HepG2 (cell line): ENCODE measurements at regions not wholly inside any gene's neighbourhood (a gene's known extent, or its start where the extent isn't known, plus 50 kb on each side); places are given as distances from the start of the nearest gene placed in this dataset.

Experiments used
- ATAC-seq: fragments of 200-7000 bp; cut with Tn5 transposase; 3 replicates; pipeline ENCODE4 v1.9.1; 2020; ENCODE audit warnings: mild to moderate bottlenecking, moderate library complexity
- BruUV-seq: library from RNA; stranded (reverse); fragments of 400-500 nt; replicated peaks from 2 replicates; lab custom pipeline; 2021; lab: Mats Ljungman, UMichigan
- CTCF ChIA-PET: fragments of 300-600 bp; formaldehyde crosslinking; extraction: SDS; loops from one replicate; lab custom pipeline; 2021; ENCODE audit warnings: low total read pairs, inconsistent platforms, low intra/inter-chr PET ratio; lab: Yijun Ruan, JAX
- POLR2A ChIA-PET: fragments of 350-600 bp; sonication (Branson Sonifier 250); formaldehyde crosslinking; loops from one replicate; lab custom pipeline; 2020; ENCODE audit warnings: antibody characterized with exemption, inconsistent platforms; lab: Yijun Ruan, JAX
- DNase-seq: peaks from one replicate; pipeline ENCODE4 v3.0.0-alpha.2; 2015; ENCODE audit warnings: low spot score
- FAIRE-seq: peaks from 3 replicates; lab custom pipeline; 2011; peaks lifted over from hg19 to GRCh38; lab: Jason Lieb, UNC
- H2AFZ ChIP-seq: one replicate; pipeline ENCODE4 v1.6.1; 2011; ENCODE audit warnings: low read length, inconsistent platforms
- H3K27ac ChIP-seq: fragments of 300-600 bp; 3 replicates; pipeline ENCODE4 v1.8.0; 2011; ENCODE audit warnings: mixed run types, mild to moderate bottlenecking, mixed read lengths, low read length, inconsistent platforms; ENCODE audit not compliant: insufficient read depth; ENCODE audit errors: extremely low read length
- H3K27me3 ChIP-seq, 2 experiments: fragments of 200-600 bp in 1 of 2; 2 replicates in 1 of 2; 3 replicates in 1 of 2; pipeline versions ENCODE4 v1.6.0 to v1.8.0; 2011; ENCODE audit warnings: low read length in 2 of 2, mild to moderate bottlenecking in 2 of 2, moderate library complexity in 2 of 2, inconsistent platforms in 1 of 2; ENCODE audit not compliant: insufficient read depth in 2 of 2, control insufficient read depth in 1 of 2
- H3K36me3 ChIP-seq, 2 experiments: fragments of 200-600 bp in 1 of 2; replicated peaks in 1 of 2; 2 replicates in 1 of 2; 3 replicates in 1 of 2; pipeline versions ENCODE4 v1.5.1 to v1.8.0; 2011; ENCODE audit warnings: low read length in 2 of 2, inconsistent platforms in 1 of 2; ENCODE audit not compliant: insufficient read depth in 2 of 2, control insufficient read depth in 1 of 2
- H3K4me1 ChIP-seq: 2 replicates; pipeline ENCODE4 v1.5.1; 2012; ENCODE audit warnings: low read length, inconsistent platforms; ENCODE audit not compliant: insufficient read depth
- H3K4me2 ChIP-seq: 2 replicates; pipeline ENCODE4 v1.6.0; 2011; ENCODE audit warnings: low read depth, low read length, inconsistent platforms
- H3K4me3 ChIP-seq, 3 experiments: fragments of 200-600 bp in 1 of 3; sonication (generic), shearing (Covaris generic) in 1 of 3; replicated peaks in 1 of 3; 2 replicates each; pipeline ENCODE4 v1.5.1; 2011 to 2016; ENCODE audit warnings: low read length in 3 of 3, inconsistent platforms in 2 of 3, low read depth in 2 of 3, mild to moderate bottlenecking in 2 of 3, control low read depth in 1 of 3, mixed read lengths in 1 of 3; ENCODE audit not compliant: insufficient read depth in 1 of 3
- H3K79me2 ChIP-seq: one replicate; pipeline ENCODE4 v1.6.1; 2011; ENCODE audit warnings: low read length, inconsistent platforms; ENCODE audit not compliant: insufficient read depth
- H3K9ac ChIP-seq: 2 replicates; pipeline ENCODE4 v1.6.0; 2011; ENCODE audit warnings: mild to moderate bottlenecking, low read depth, low read length, inconsistent platforms; ENCODE audit not compliant: insufficient read depth
- H3K9me3 ChIP-seq: 2 replicates; pipeline ENCODE4 v1.5.1; 2012; ENCODE audit warnings: mild to moderate bottlenecking, low read length
- H4K20me1 ChIP-seq: 2 replicates; pipeline ENCODE4 v1.6.0; 2011; ENCODE audit warnings: inconsistent platforms, mild to moderate bottlenecking, low read length, moderate library complexity; ENCODE audit not compliant: insufficient read depth
- CENPX ChIP-seq: sonication (generic); formaldehyde crosslinking; IDR thresholded peaks from 2 replicates; pipeline ENCODE4 v1.9.0; 2021; ENCODE audit warnings: mild to moderate bottlenecking, missing genetic modification reagents, moderate library complexity
- HMGA1 ChIP-seq: sonication (generic); formaldehyde crosslinking; conservative IDR thresholded peaks from 2 replicates; pipeline ENCODE4 v1.4.0; 2020; ENCODE audit warnings: missing genetic modification reagents
- MIER2 ChIP-seq: IDR thresholded peaks from 2 replicates; pipeline ENCODE4 v1.6.1; 2016; ENCODE audit warnings: missing biosample characterization, missing genetic modification reagents
- MIXL1 ChIP-seq: IDR thresholded peaks from 2 replicates; pipeline ENCODE4 v1.6.1; 2016
- NCOR1 ChIP-seq: fragments of 200-600 bp; sonication (generic); IDR thresholded peaks from 2 replicates; pipeline ENCODE4 v1.7.0; 2017; ENCODE audit warnings: antibody characterized with exemption, low read length, borderline replicate concordance
- POLR2AphosphoS5 ChIP-seq: IDR thresholded peaks from 2 replicates; pipeline ENCODE4 v1.6.1; 2012; ENCODE audit warnings: low read depth, low read length
- SP2 ChIP-seq: sonication (generic); formaldehyde crosslinking; IDR thresholded peaks from 2 replicates; pipeline ENCODE4 v1.5.1; 2020; ENCODE audit warnings: mild to moderate bottlenecking, missing genetic modification reagents
- ZMYM4 ChIP-seq: sonication (generic); formaldehyde crosslinking; IDR thresholded peaks from 2 replicates; pipeline ENCODE4 v1.8.1; 2023; ENCODE audit warnings: mild to moderate bottlenecking, missing genetic modification reagents
- ZNF496 ChIP-seq: sonication (generic); formaldehyde crosslinking; IDR thresholded peaks from 2 replicates; pipeline ENCODE4 v1.8.1; 2023; ENCODE audit warnings: mild to moderate bottlenecking, moderate library complexity, missing genetic modification reagents; ENCODE audit not compliant: insufficient replicate concordance
- ZNF644 ChIP-seq: IDR thresholded peaks from 2 replicates; pipeline ENCODE4 v1.6.1; 2016; ENCODE audit warnings: low read depth
- WGBS: methylation state at CpG from one replicate; pipeline ENCODE4 v1.1.6; 2017; ENCODE audit warnings: low lambda C conversion rate; 5-methylcytosine and 5-hydroxymethylcytosine counted together
- in situ Hi-C: cut with HindIII; loops from 2 replicates; pipeline ENCODE4 v1.10.0; 2017; ENCODE audit warnings: low pct_unique_long_range_greater_than_20kb; ENCODE audit not compliant: extremely low pct_ligation_motif_present
- intact Hi-C: fragments of 100-400 bp; cut with micrococcal nuclease; formaldehyde crosslinking; loops from one replicate; pipeline ENCODE4 v1.10.0; 2022; ENCODE audit not compliant: unreplicated experiment
- TF ChIP-seq, protein P1 (sequence below): sonication (generic); formaldehyde crosslinking; IDR thresholded peaks from 2 replicates; pipeline ENCODE4 v1.8.1; 2023; ENCODE audit warnings: missing genetic modification reagents, inconsistent platforms, borderline replicate concordance
- TF ChIP-seq, protein P2 (sequence below): sonication (generic); formaldehyde crosslinking; IDR thresholded peaks from 2 replicates; pipeline ENCODE4 v1.5.0; 2020; ENCODE audit warnings: missing genetic modification reagents
- TF ChIP-seq, protein P3 (sequence below): sonication (generic); formaldehyde crosslinking; IDR thresholded peaks from 2 replicates; pipeline ENCODE4 v1.9.0; 2021; ENCODE audit warnings: missing genetic modification reagents, borderline replicate concordance

DNA sequence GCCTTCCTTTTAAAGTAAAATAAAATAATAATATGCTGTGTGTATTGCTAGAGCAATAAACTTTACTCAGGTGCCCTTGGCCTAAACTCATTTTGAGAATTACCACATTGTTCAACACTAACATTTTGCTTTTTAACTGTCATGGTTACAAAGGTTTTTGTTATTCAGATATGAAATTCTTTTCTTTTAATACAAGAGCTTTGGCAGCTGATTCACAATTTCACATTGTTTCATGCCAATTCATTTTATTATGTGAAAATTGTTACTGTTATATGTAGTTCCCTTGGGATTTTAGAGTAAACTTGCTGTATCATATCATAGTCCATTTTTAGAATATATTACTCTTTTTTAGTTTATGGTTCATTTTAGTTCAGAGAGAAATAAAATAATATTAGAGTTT, 65.8 kb upstream of the ZNF804A start:
- H3K9ac ChIP-seq = no peak overlapping the region
- no peak overlapping the region for H3K4me2 ChIP-seq
- no peak overlapping the region for H3K27ac ChIP-seq
- FAIRE-seq = no peak
- BruUV-seq = no TSS peak
- intact Hi-C loops = no loop called here
- no peaks in the 10 kb centered on the region for H3K4me1 ChIP-seq
- H2AFZ ChIP-seq = no peak overlapping the region
- H4K20me1 ChIP-seq = no peaks in the 10 kb centered on the region
- POLR2A ChIA-PET = no interaction called here
- H3K27me3 ChIP-seq = no peaks in the 10 kb centered on the region
- H3K79me2 ChIP-seq = no peaks in the 10 kb centered on the region
- ATAC-seq = no peak
- TF ChIP-seq CENPX (CRISPR knock-in tag) = no peak
- TF ChIP-seq MIXL1 (CRISPR knock-in tag) = no peak
- no peak for TF ChIP-seq ZNF496 (CRISPR knock-in tag)
- peaks cover 22% of the 10 kb centered on the region for H3K9me3 ChIP-seq
- H3K4me3 ChIP-seq = no peak overlapping the region
- DNase-seq = no peak
- in situ Hi-C loops = no loop called here
- CTCF ChIA-PET = no interaction called here
- H3K36me3 ChIP-seq = no peaks in the 10 kb centered on the region

DNA sequence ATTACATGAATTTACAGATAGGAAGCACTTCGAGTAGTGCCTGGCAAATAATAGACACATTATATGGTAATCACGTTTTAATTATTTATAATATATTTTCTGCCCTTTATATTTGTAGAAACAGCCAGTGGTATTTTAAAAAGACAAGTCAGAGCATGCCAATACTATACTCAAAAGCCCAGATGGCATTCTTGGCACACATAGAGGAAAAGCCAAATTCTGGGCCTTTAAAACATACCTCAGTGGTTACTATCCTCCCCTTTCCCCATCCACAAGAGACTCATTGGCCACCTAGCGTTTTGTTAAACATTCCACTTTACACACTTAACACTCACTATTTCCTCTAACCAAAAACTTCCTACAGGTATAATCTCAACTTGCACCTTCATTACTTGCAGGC, 63.3 kb upstream of the ZNF804A start:
- CTCF ChIA-PET = no interaction called here
- in situ Hi-C loops = no loop called here
- Histone ChIP-seq H2AFZ (no peak overlapping the region), H3K27me3 (no peaks in the 10 kb centered on the region), H3K9ac (no peak overlapping the region), H4K20me1 (no peaks in the 10 kb centered on the region), H3K9me3 (no peaks in the 10 kb centered on the region), H3K79me2 (no peaks in the 10 kb centered on the region), H3K4me3 (no peak overlapping the region), H3K27ac (no peak overlapping the region), H3K36me3 (no peaks in the 10 kb centered on the region), H3K4me1 (no peaks in the 10 kb centered on the region), H3K4me2 (no peak overlapping the region)
- POLR2A ChIA-PET = no interaction called here
- no TSS peak for BruUV-seq
- 4% methylated on average over 3 of the region's 3 CpGs for WGBS
- no peak for ATAC-seq
- no peak for FAIRE-seq
- TF ChIP-seq, protein P1, sequence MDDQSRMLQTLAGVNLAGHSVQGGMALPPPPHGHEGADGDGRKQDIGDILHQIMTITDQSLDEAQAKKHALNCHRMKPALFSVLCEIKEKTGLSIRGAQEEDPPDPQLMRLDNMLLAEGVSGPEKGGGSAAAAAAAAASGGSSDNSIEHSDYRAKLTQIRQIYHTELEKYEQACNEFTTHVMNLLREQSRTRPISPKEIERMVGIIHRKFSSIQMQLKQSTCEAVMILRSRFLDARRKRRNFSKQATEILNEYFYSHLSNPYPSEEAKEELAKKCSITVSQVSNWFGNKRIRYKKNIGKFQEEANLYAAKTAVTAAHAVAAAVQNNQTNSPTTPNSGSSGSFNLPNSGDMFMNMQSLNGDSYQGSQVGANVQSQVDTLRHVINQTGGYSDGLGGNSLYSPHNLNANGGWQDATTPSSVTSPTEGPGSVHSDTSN (CRISPR knock-in tag) = no peak
- TF ChIP-seq, protein P2, sequence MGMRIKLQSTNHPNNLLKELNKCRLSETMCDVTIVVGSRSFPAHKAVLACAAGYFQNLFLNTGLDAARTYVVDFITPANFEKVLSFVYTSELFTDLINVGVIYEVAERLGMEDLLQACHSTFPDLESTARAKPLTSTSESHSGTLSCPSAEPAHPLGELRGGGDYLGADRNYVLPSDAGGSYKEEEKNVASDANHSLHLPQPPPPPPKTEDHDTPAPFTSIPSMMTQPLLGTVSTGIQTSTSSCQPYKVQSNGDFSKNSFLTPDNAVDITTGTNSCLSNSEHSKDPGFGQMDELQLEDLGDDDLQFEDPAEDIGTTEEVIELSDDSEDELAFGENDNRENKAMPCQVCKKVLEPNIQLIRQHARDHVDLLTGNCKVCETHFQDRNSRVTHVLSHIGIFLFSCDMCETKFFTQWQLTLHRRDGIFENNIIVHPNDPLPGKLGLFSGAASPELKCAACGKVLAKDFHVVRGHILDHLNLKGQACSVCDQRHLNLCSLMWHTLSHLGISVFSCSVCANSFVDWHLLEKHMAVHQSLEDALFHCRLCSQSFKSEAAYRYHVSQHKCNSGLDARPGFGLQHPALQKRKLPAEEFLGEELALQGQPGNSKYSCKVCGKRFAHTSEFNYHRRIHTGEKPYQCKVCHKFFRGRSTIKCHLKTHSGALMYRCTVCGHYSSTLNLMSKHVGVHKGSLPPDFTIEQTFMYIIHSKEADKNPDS (CRISPR knock-in tag) = no peak
- TF ChIP-seq NCOR1 (no peak), HMGA1 (CRISPR knock-in tag) (no peak), ZNF644 (CRISPR knock-in tag) (no peak), SP2 (CRISPR knock-in tag) (no peak), ZMYM4 (CRISPR knock-in tag) (no peak), POLR2AphosphoS5 (no peak), MIER2 (CRISPR knock-in tag) (no peak)
- TF ChIP-seq, protein P3, sequence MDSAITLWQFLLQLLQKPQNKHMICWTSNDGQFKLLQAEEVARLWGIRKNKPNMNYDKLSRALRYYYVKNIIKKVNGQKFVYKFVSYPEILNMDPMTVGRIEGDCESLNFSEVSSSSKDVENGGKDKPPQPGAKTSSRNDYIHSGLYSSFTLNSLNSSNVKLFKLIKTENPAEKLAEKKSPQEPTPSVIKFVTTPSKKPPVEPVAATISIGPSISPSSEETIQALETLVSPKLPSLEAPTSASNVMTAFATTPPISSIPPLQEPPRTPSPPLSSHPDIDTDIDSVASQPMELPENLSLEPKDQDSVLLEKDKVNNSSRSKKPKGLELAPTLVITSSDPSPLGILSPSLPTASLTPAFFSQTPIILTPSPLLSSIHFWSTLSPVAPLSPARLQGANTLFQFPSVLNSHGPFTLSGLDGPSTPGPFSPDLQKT (CRISPR knock-in tag) = no peak
- intact Hi-C loops = no loop called here
- DNase-seq = no peak
